ENCODE measurements at regions not wholly inside any gene's neighbourhood (a gene's known extent, or its start where the extent isn't known, plus 50 kb on each side); places are given as distances from the start of the nearest gene placed in this dataset.

GRCh38 chr2:19725392-19725791 lies 176.4 kb downstream of the TTC32 start:
- no peak overlapping the region for H3K4me2 ChIP-seq (ENCODE audit: insufficient read depth, low read length)
- no peaks in the 10 kb centered on the region for H3K27me3 ChIP-seq (ENCODE audit: insufficient read depth, low read length)
- H3K79me2 ChIP-seq (ENCODE audit: insufficient read depth, low read length) = no peaks in the 10 kb centered on the region
- no peak for DNase-seq (ENCODE audit: insufficient read length, low spot score, missing footprints)
- H4K20me1 ChIP-seq (ENCODE audit: insufficient read depth, low read length) = no peaks in the 10 kb centered on the region
- H3K4me1 ChIP-seq (ENCODE audit: insufficient read depth, low read length) = peaks cover 5% of the 10 kb centered on the region
- no peaks in the 10 kb centered on the region for H3K36me3 ChIP-seq (ENCODE audit: insufficient read depth, low read length)
- TF ChIP-seq CTCF (IDR thresholded peaks at IDR 0.05; ENCODE audit: extremely low read depth, low read depth, low read length) = no peak
- H3K27ac ChIP-seq (ENCODE audit: low read depth, low read length) = no peak overlapping the region
- no peak overlapping the region for H2AFZ ChIP-seq (ENCODE audit: low read length)
- H3K9me3 ChIP-seq (ENCODE audit: low read depth, low read length) = no peaks in the 10 kb centered on the region
- no peak overlapping the region for H3K4me3 ChIP-seq (ENCODE audit: insufficient read depth, low read length)

GRCh38 chr2:19723021-19723420 lies 178.8 kb downstream of the TTC32 start:
- Histone ChIP-seq H3K36me3 (ENCODE audit: insufficient read depth, low read length) (no peaks in the 10 kb centered on the region), H3K4me2 (ENCODE audit: insufficient read depth, low read length) (no peak overlapping the region), H4K20me1 (ENCODE audit: insufficient read depth, low read length) (no peaks in the 10 kb centered on the region), H3K4me1 (ENCODE audit: insufficient read depth, low read length) (peaks cover 5% of the 10 kb centered on the region), H3K27ac (ENCODE audit: low read depth, low read length) (no peak overlapping the region), H2AFZ (ENCODE audit: low read length) (peak overlapping the region; percentile 61), H3K9me3 (ENCODE audit: low read depth, low read length) (no peaks in the 10 kb centered on the region), H3K27me3 (ENCODE audit: insufficient read depth, low read length) (no peaks in the 10 kb centered on the region), H3K79me2 (ENCODE audit: insufficient read depth, low read length) (no peaks in the 10 kb centered on the region), H3K4me3 (ENCODE audit: insufficient read depth, low read length) (no peak overlapping the region)
- no peak for TF ChIP-seq CTCF (IDR thresholded peaks at IDR 0.05; ENCODE audit: extremely low read depth, low read depth, low read length)
- DNase-seq (ENCODE audit: insufficient read length, low spot score, missing footprints) = no peak

GRCh38 chr2:19722531-19722971 lies 179.2 kb downstream of the TTC32 start:
- Histone ChIP-seq H2AFZ (ENCODE audit: low read length) (peak overlapping the region; percentile 61), H3K9me3 (ENCODE audit: low read depth, low read length) (no peaks in the 10 kb centered on the region), H3K4me2 (ENCODE audit: insufficient read depth, low read length) (no peak overlapping the region), H3K27ac (ENCODE audit: low read depth, low read length) (no peak overlapping the region), H3K4me1 (ENCODE audit: insufficient read depth, low read length) (peaks cover 5% of the 10 kb centered on the region), H3K36me3 (ENCODE audit: insufficient read depth, low read length) (no peaks in the 10 kb centered on the region), H3K4me3 (ENCODE audit: insufficient read depth, low read length) (no peak overlapping the region), H4K20me1 (ENCODE audit: insufficient read depth, low read length) (no peaks in the 10 kb centered on the region), H3K79me2 (ENCODE audit: insufficient read depth, low read length) (no peaks in the 10 kb centered on the region), H3K27me3 (ENCODE audit: insufficient read depth, low read length) (no peaks in the 10 kb centered on the region)
- no peak for DNase-seq (ENCODE audit: insufficient read length, low spot score, missing footprints)
- TF ChIP-seq CTCF (IDR thresholded peaks at IDR 0.05; ENCODE audit: extremely low read depth, low read depth, low read length) = no peak

- Histone ChIP-seq H3K27me3 (ENCODE audit: insufficient read depth, low read length) (no peaks in the 10 kb centered on the region), H2AFZ (ENCODE audit: low read length) (no peak overlapping the region), H3K27ac (ENCODE audit: low read depth, low read length) (no peak overlapping the region), H3K4me3 (ENCODE audit: insufficient read depth, low read length) (no peak overlapping the region), H3K36me3 (ENCODE audit: insufficient read depth, low read length) (no peaks in the 10 kb centered on the region), H3K79me2 (ENCODE audit: insufficient read depth, low read length) (no peaks in the 10 kb centered on the region), H3K9me3 (ENCODE audit: low read depth, low read length) (no peaks in the 10 kb centered on the region), H3K4me2 (ENCODE audit: insufficient read depth, low read length) (no peak overlapping the region), H4K20me1 (ENCODE audit: insufficient read depth, low read length) (no peaks in the 10 kb centered on the region), H3K4me1 (ENCODE audit: insufficient read depth, low read length) (peaks cover 5% of the 10 kb centered on the region)
- TF ChIP-seq CTCF (IDR thresholded peaks at IDR 0.05; ENCODE audit: extremely low read depth, low read depth, low read length) = no peak
- DNase-seq (ENCODE audit: insufficient read length, low spot score, missing footprints) = no peak
These were observed 181.5 kb downstream of the TTC32 start for GRCh38 chr2:19720306-19720705.
